A673 (cell line): ENCODE measurements at regions not wholly inside any gene's neighbourhood (a gene's known extent, or its start where the extent isn't known, plus 50 kb on each side); places are given as distances from the start of the nearest gene placed in this dataset.

Source experiments
- EZH2 ChIP-seq: fragments of 200-600 bp; sonication (generic); IDR thresholded peaks from 2 replicates; pipeline ENCODE4 v1.6.1; 2017; ENCODE audit warnings: borderline replicate concordance, low read depth, mild to moderate bottlenecking, mixed read lengths, antibody characterized with exemption, low read length; ENCODE audit not compliant: poor library complexity, severe bottlenecking
- TF ChIP-seq, protein P1 (sequence below): fragments of 300-800, 200-600 bp; sonication (generic); conservative IDR thresholded peaks from 2 replicates; pipeline ENCODE4 v1.5.1; 2017; ENCODE audit warnings: low read depth, mild to moderate bottlenecking, antibody characterized with exemption, low read length, moderate library complexity, mixed read lengths

DNA sequence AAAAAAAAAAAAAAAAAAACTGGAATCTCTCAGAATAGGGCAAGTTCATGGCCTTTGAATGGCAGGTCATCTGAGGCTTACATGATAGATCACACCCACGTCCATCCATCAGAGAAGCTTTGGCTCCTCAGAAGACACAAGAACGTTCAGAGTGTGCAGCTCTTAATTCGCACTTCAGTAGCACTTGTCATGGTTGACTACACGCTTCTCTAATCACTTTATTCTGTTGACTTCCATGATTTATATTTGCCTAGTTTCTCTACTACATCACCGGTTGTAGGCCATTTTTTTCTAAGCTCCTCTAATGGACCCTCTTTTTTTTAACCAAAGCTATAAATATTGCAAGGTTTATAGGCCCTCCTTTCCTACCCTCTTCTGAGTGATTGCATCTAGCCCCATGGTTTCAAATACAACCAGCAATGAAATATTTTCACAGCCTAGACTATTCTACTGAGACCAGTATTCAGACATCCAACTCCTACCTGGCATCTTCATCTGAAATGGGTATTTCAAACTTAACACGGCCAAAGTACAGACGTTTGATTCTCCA, 305.4 kb upstream of the CELF2 start:
- TF ChIP-seq, protein P1, sequence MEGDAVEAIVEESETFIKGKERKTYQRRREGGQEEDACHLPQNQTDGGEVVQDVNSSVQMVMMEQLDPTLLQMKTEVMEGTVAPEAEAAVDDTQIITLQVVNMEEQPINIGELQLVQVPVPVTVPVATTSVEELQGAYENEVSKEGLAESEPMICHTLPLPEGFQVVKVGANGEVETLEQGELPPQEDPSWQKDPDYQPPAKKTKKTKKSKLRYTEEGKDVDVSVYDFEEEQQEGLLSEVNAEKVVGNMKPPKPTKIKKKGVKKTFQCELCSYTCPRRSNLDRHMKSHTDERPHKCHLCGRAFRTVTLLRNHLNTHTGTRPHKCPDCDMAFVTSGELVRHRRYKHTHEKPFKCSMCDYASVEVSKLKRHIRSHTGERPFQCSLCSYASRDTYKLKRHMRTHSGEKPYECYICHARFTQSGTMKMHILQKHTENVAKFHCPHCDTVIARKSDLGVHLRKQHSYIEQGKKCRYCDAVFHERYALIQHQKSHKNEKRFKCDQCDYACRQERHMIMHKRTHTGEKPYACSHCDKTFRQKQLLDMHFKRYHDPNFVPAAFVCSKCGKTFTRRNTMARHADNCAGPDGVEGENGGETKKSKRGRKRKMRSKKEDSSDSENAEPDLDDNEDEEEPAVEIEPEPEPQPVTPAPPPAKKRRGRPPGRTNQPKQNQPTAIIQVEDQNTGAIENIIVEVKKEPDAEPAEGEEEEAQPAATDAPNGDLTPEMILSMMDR = no peak
- no peak for TF ChIP-seq EZH2
